OCI-LY7 (cell line): ENCODE measurements at regions not wholly inside any gene's neighbourhood (a gene's known extent, or its start where the extent isn't known, plus 50 kb on each side); places are given as distances from the start of the nearest gene placed in this dataset.

Experiments used
- BruUV-seq: library from RNA; stranded (reverse); fragments of 400-500 nt; replicated peaks from 2 replicates; lab custom pipeline; 2021; lab: Mats Ljungman, UMichigan
- CTCF ChIA-PET: fragments of 300-600 bp; sonication (Branson Sonifier 250); formaldehyde crosslinking; loops from one replicate; lab custom pipeline; 2022; ENCODE audit warnings: antibody characterized with exemption; ENCODE audit not compliant: unreplicated experiment; lab: Charles Lee
- POLR2A ChIA-PET: fragments of 300-600 bp; sonication (Branson Sonifier 250); formaldehyde crosslinking; loops from one replicate; lab custom pipeline; 2022; ENCODE audit warnings: antibody characterized with exemption; lab: Charles Lee
- DNase-seq: peaks from one replicate; pipeline ENCODE4 v3.0.0-alpha.2; 2015; ENCODE audit warnings: low spot score
- H2AFZ ChIP-seq: fragments of 200-600 bp; sonication (generic), shearing (Covaris generic); 2 replicates; pipeline ENCODE4 v1.6.1; 2014; ENCODE audit warnings: mild to moderate bottlenecking, antibody characterized with exemption, low read length, moderate library complexity
- H3K27ac ChIP-seq: fragments of 200-600 bp; sonication (generic); 2 replicates; pipeline ENCODE4 v1.5.1; 2014; ENCODE audit warnings: mixed run types, low read depth, mild to moderate bottlenecking, moderate library complexity, low read length, inconsistent platforms; ENCODE audit not compliant: poor library complexity, severe bottlenecking
- H3K36me3 ChIP-seq: fragments of 200-600 bp; sonication (generic); 2 replicates; pipeline ENCODE4 v1.6.1; 2014; ENCODE audit warnings: mild to moderate bottlenecking, antibody characterized with exemption, low read length, moderate library complexity, mixed read lengths; ENCODE audit not compliant: insufficient read depth
- H3K4me1 ChIP-seq: fragments of 200-600 bp; sonication (generic); 2 replicates; pipeline ENCODE4 v1.5.1; 2014; ENCODE audit warnings: mild to moderate bottlenecking, low read length; ENCODE audit not compliant: insufficient read depth, poor library complexity, severe bottlenecking
- H3K4me2 ChIP-seq: fragments of 200-600 bp; sonication (generic); 2 replicates; pipeline ENCODE4 v1.6.1; 2014; ENCODE audit warnings: mild to moderate bottlenecking, low read length
- H3K4me3 ChIP-seq: fragments of 200-600 bp; sonication (generic); 2 replicates; pipeline ENCODE4 v1.5.1; 2014; ENCODE audit warnings: mild to moderate bottlenecking, low read depth, low read length; ENCODE audit not compliant: poor library complexity, severe bottlenecking
- H3K79me2 ChIP-seq: fragments of 200-600 bp; sonication (generic); 2 replicates; pipeline ENCODE4 v1.6.1; 2016; ENCODE audit warnings: low read depth, mild to moderate bottlenecking, low read length, moderate library complexity, mixed read lengths; ENCODE audit not compliant: insufficient read depth
- H3K9me2 ChIP-seq: fragments of 200-600 bp; sonication (generic); 2 replicates; pipeline ENCODE4 v1.6.1; 2016; ENCODE audit warnings: mild to moderate bottlenecking, low read length, mixed read lengths; ENCODE audit not compliant: insufficient read depth
- H3K9me3 ChIP-seq: fragments of 200-600 bp; sonication (generic); 2 replicates; pipeline ENCODE4 v1.6.1; 2014; ENCODE audit warnings: mild to moderate bottlenecking, mixed run types, low read length, mixed read lengths
- H4K20me1 ChIP-seq: fragments of 200-600 bp; sonication (generic); 2 replicates; pipeline ENCODE4 v1.6.1; 2014; ENCODE audit warnings: mild to moderate bottlenecking, antibody characterized with exemption, low read length, moderate library complexity, mixed read lengths; ENCODE audit not compliant: insufficient read depth
- EZH2phosphoT487 ChIP-seq: fragments of 200-600 bp; sonication (generic); IDR thresholded peaks from 2 replicates; pipeline ENCODE4 v1.6.1; 2018; ENCODE audit warnings: low read depth, borderline replicate concordance, mild to moderate bottlenecking, mixed run types, antibody characterized with exemption, low read length, moderate library complexity, mixed read lengths
- intact Hi-C: fragments of 100-400 bp; cut with micrococcal nuclease; formaldehyde crosslinking; loops from one replicate; pipeline ENCODE4 v1.10.0; 2022; ENCODE audit not compliant: unreplicated experiment
- TF ChIP-seq, protein P1 (sequence below): fragments of 200-600 bp; sonication (generic); conservative IDR thresholded peaks from 2 replicates; pipeline ENCODE4 v1.5.1; 2014; ENCODE audit warnings: mild to moderate bottlenecking, antibody characterized with exemption, low read length, moderate library complexity, mixed read lengths

DNA sequence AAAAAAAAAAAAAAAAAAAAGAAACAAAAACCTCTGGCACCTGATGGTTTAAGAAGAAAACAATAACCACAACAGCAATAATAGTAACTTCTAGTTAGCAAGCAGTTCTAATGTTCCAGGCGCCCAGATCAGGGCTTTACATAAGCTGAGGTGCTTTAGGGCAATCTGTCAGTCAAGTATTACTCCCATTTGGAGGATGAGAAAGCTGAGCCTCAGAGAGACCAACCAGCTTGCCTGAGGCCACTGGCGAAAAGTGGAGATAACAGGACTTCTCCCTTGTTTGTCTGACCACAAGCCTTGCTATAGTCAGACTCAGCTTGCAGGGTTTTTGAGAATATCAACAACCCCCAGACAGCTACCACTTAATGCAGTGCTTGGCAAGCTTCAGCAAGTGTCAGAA, 83.5 kb upstream of the BOD1 start:
- BruUV-seq, result no TSS peak
- Histone ChIP-seq H3K9me3 (no peaks in the 10 kb centered on the region), H4K20me1 (no peaks in the 10 kb centered on the region), H3K4me3 (peak overlapping the region; percentile 3), H3K79me2 (no peaks in the 10 kb centered on the region), H3K27ac (peak overlapping the region; percentile 80), H3K4me2 (peak overlapping the region; percentile 83), H3K9me2 (no peaks in the 10 kb centered on the region), H3K4me1 (peaks cover 73% of the 10 kb centered on the region), H2AFZ (peak overlapping the region; percentile 53; the same call in 1 of the 2 replicates), H3K36me3 (no peaks in the 10 kb centered on the region)
- intact Hi-C loops, result loop anchor here (1.0 to 5.0 kb wide), 5 partner anchors 34 to 217 kb away; no protein-coding TSS in a partner anchor
- CTCF ChIA-PET, result interaction anchor here (1.4 to 1.9 kb wide), 3 partner anchors 10 to 33 kb away, joined by 3 to 6 read pairs (median 4); no protein-coding TSS in a partner anchor
- POLR2A ChIA-PET, result interaction anchor here (0.6 to 4.9 kb wide), 15 partner anchors 11 to 752 kb away, joined by 3 to 30 read pairs (median 5); no protein-coding TSS in a partner anchor
- TF ChIP-seq, protein P1, sequence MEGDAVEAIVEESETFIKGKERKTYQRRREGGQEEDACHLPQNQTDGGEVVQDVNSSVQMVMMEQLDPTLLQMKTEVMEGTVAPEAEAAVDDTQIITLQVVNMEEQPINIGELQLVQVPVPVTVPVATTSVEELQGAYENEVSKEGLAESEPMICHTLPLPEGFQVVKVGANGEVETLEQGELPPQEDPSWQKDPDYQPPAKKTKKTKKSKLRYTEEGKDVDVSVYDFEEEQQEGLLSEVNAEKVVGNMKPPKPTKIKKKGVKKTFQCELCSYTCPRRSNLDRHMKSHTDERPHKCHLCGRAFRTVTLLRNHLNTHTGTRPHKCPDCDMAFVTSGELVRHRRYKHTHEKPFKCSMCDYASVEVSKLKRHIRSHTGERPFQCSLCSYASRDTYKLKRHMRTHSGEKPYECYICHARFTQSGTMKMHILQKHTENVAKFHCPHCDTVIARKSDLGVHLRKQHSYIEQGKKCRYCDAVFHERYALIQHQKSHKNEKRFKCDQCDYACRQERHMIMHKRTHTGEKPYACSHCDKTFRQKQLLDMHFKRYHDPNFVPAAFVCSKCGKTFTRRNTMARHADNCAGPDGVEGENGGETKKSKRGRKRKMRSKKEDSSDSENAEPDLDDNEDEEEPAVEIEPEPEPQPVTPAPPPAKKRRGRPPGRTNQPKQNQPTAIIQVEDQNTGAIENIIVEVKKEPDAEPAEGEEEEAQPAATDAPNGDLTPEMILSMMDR, result no peak
- no peak for TF ChIP-seq EZH2phosphoT487
- DNase-seq, result no peak

DNA sequence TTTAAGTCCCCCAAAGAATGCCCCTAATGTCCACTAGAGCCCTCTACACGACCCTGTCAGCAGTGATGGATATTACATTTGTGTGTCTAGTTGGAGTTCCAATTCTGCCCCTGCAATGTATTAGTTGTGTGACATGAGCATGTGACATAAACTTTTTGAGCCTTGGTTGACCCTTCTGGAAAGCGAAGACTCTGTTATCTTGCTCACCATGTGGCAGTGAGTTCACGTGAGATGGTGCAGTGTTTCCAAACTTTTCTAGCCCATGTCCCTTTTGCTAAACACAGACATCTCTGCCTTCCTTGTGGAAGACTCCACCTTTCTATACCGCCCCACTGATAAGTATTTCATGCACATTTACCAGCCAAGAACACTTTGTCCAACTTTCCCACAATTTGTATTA, 87.0 kb upstream of the BOD1 start:
- DNase-seq, result no peak
- no peaks in the 10 kb centered on the region for H4K20me1 ChIP-seq
- H3K36me3 ChIP-seq, result no peaks in the 10 kb centered on the region
- TF ChIP-seq, protein P1, result no peak
- no peak for TF ChIP-seq EZH2phosphoT487
- ChIA-PET CTCF (no interaction called here), POLR2A (no interaction called here)
- TSS peak; percentile 35 for BruUV-seq
- peaks cover 82% of the 10 kb centered on the region for H3K4me1 ChIP-seq
- no peak overlapping the region for H3K4me3 ChIP-seq
- no peak overlapping the region for H3K4me2 ChIP-seq
- H3K9me3 ChIP-seq, result no peaks in the 10 kb centered on the region
- intact Hi-C loops, result no loop called here
- no peak overlapping the region for H3K27ac ChIP-seq
- H3K79me2 ChIP-seq, result no peaks in the 10 kb centered on the region
- H2AFZ ChIP-seq, result no peak overlapping the region
- no peaks in the 10 kb centered on the region for H3K9me2 ChIP-seq

DNA sequence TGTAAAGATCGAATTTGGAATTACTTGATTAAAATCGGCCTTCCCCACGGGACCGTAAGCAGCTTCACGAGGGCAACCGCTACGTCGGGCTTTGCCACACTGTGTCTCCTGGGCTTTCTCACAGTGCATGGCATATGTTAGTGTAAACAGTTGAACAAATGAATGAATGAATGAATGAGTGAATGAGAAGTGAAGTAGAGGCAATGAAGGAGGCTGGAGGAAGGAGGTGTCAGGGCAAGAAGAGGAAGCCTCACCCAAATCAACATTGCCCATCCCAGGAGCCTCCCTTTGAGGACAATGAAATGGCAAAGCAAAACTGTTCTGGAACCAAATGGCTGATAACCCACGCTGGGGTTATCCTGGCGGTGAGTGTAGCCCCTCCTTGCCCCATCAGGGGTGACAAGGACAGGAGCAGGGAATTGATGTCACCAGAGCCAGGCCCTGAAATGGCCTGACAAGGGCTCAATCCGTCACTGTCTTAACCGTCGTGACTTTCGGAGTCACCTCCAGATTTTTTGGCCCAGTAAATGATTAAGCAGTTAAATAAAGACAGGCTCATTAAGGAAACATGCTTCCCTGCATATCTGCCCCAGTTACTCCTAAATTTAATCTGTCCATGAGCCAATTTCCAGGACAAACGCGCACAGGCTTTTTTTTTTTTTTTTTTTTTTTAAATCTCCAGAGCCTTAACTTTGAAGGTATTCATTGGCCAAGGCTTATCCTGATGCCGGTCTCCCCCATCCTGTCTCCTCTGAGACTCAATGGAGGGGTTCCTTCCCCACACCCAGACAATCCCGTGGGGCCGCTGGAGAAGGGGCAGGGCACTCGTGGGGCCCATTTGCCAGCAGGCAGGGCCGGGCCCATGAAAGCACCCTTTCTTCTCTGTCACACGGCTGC, 88.4 kb upstream of the BOD1 start:
- intact Hi-C loops, result no loop called here
- H3K36me3 ChIP-seq, result no peaks in the 10 kb centered on the region
- no peak for DNase-seq
- no peak overlapping the region for H3K4me2 ChIP-seq
- no TSS peak for BruUV-seq
- CTCF ChIA-PET, result no interaction called here
- H3K79me2 ChIP-seq, result no peaks in the 10 kb centered on the region
- no peak overlapping the region for H2AFZ ChIP-seq
- peaks cover 79% of the 10 kb centered on the region for H3K4me1 ChIP-seq
- H3K9me3 ChIP-seq, result no peaks in the 10 kb centered on the region
- POLR2A ChIA-PET, result no interaction called here
- H3K4me3 ChIP-seq, result no peak overlapping the region
- H4K20me1 ChIP-seq, result no peaks in the 10 kb centered on the region
- TF ChIP-seq EZH2phosphoT487, result no peak
- TF ChIP-seq, protein P1, result no peak
- no peak overlapping the region for H3K27ac ChIP-seq
- H3K9me2 ChIP-seq, result no peaks in the 10 kb centered on the region
